ENCODE measurements at regions not wholly inside any gene's neighbourhood (a gene's known extent, or its start where the extent isn't known, plus 50 kb on each side); places are given as distances from the start of the nearest gene placed in this dataset.
"Not testable (repeated sequence)": the region's sequence is repeated elsewhere in the genome, so short reads cannot be mapped to it uniquely, and the experiment has no call there.

GRCh38 chr10:21368022-21368582 is 157.4 kb downstream of the SKIDA1 start:
- no peak overlapping the region for H2AFZ ChIP-seq (ENCODE audit: control insufficient read depth, low read depth, low read length)
- no peak for FAIRE-seq
- DNase-seq (ENCODE audit: low read depth, low spot score) = no peak
- in situ Hi-C loops (cut with MboI) (no loop called here), intact Hi-C loops (cut with micrococcal nuclease; ENCODE audit: unreplicated experiment) (no loop called here)
- H3K79me2 ChIP-seq (ENCODE audit: control insufficient read depth, insufficient read depth, low read length) = no peaks in the 10 kb centered on the region
- no TSS peak for BruUV-seq (replicated peaks)
- H3K9me3 ChIP-seq (replicated peaks; ENCODE audit: control insufficient read depth, insufficient read depth, low read length) = no peaks in the 10 kb centered on the region
- H3K27ac ChIP-seq (ENCODE audit: control insufficient read depth, insufficient read depth) = no peak overlapping the region
- CTCF ChIA-PET = no interaction called here
- ATAC-seq = peak; percentile 77
- no peak overlapping the region for H3K4me2 ChIP-seq (ENCODE audit: control insufficient read depth, insufficient read depth)
- H3K9ac ChIP-seq (ENCODE audit: control insufficient read depth, insufficient read depth, low read length) = no peak overlapping the region
- RAD21 ChIA-PET (ENCODE audit: unreplicated experiment) = no interaction called here
- TF ChIP-seq SPI1 (IDR thresholded peaks at IDR 0.05; ENCODE audit: borderline replicate concordance, insufficient read depth, low read depth, low read length) (peak; percentile 97), SP1 (IDR thresholded peaks at IDR 0.05; ENCODE audit: low read depth, low read length) (peak; percentile 78), IKZF2 (IDR thresholded peaks at IDR 0.05) (peak; percentile 31 to 32; a peak in 1 of 4 replicates), PML (IDR thresholded peaks at IDR 0.05; ENCODE audit: low read length) (no peak), IKZF1 (conservative IDR thresholded peaks at IDR 0.05) (0 out of 2 replicates have a peak, but pooled peaks have one; percentile 42)
- no peaks in the 10 kb centered on the region for H4K20me1 ChIP-seq (ENCODE audit: control insufficient read depth, insufficient read depth)
- WGBS (ENCODE audit: insufficient coverage, insufficient replicate concordance, low lambda C conversion rate, missing lambda C conversion rate) = 83% methylated on average over 8 of the region's 8 CpGs
- no peaks in the 10 kb centered on the region for H3K36me3 ChIP-seq (ENCODE audit: control insufficient read depth in 2 of 2, insufficient read depth in 2 of 2, low read length in 1 of 2)
- H3K27me3 ChIP-seq (replicated peaks in 1 of 2; ENCODE audit: control insufficient read depth in 2 of 2, insufficient read depth in 2 of 2, low read length in 1 of 2) = no peaks in the 10 kb centered on the region
- H3K4me1 ChIP-seq (ENCODE audit: control insufficient read depth, insufficient read depth, low read length) = peaks cover 6% of the 10 kb centered on the region; the same call in 1 of the 2 replicates
- SMC1A ChIA-PET (ENCODE audit: uncharacterized antibody, unreplicated experiment) = interaction anchor here (1.0 to 1.5 kb wide), 3 partner anchors 9 to 90 kb away, joined by 3 to 5 read pairs (median 4); no protein-coding TSS in a partner anchor
- no peak overlapping the region for H3K4me3 ChIP-seq
- POLR2A ChIA-PET = interaction anchor here (0.6 to 0.9 kb wide), 2 partner anchors 75 to 90 kb away, joined by 3 to 4 read pairs; no protein-coding TSS in a partner anchor

GRCh38 chr10:21366108-21366507 is 159.4 kb downstream of the SKIDA1 start:
- CTCF ChIA-PET; ATAC-seq; RAD21 ChIA-PET (ENCODE audit: unreplicated experiment): not testable (repeated sequence)

More at GRCh38 chr10:21366108-21366507, 159.4 kb downstream of the SKIDA1 start:
- H3K4me1 ChIP-seq (ENCODE audit: control insufficient read depth, insufficient read depth, low read length); H2AFZ ChIP-seq (ENCODE audit: control insufficient read depth, low read depth, low read length); FAIRE-seq; BruUV-seq (replicated peaks); H3K79me2 ChIP-seq (ENCODE audit: control insufficient read depth, insufficient read depth, low read length); DNase-seq (ENCODE audit: low read depth, low spot score); H3K4me3 ChIP-seq; H3K4me2 ChIP-seq (ENCODE audit: control insufficient read depth, insufficient read depth); H3K36me3 ChIP-seq (ENCODE audit: control insufficient read depth in 2 of 2, insufficient read depth in 2 of 2, low read length in 1 of 2); POLR2A ChIA-PET; H4K20me1 ChIP-seq (ENCODE audit: control insufficient read depth, insufficient read depth); intact Hi-C loops (cut with micrococcal nuclease; ENCODE audit: unreplicated experiment); H3K27ac ChIP-seq (ENCODE audit: control insufficient read depth, insufficient read depth); in situ Hi-C loops (cut with MboI); H3K9ac ChIP-seq (ENCODE audit: control insufficient read depth, insufficient read depth, low read length); H3K9me3 ChIP-seq (replicated peaks; ENCODE audit: control insufficient read depth, insufficient read depth, low read length); H3K27me3 ChIP-seq (replicated peaks in 1 of 2; ENCODE audit: control insufficient read depth in 2 of 2, insufficient read depth in 2 of 2, low read length in 1 of 2); SMC1A ChIA-PET (ENCODE audit: uncharacterized antibody, unreplicated experiment): not testable (repeated sequence)
- WGBS (ENCODE audit: insufficient coverage, insufficient replicate concordance, low lambda C conversion rate, missing lambda C conversion rate) = 27% methylated on average over 6 of the region's 6 CpGs
